Fibroblast of lung (primary cell): ENCODE measurements at regions not wholly inside any gene's neighbourhood (a gene's known extent, or its start where the extent isn't known, plus 50 kb on each side); places are given as distances from the start of the nearest gene placed in this dataset.

Experiments
- EZH2 ChIP-seq: IDR thresholded peaks from 2 replicates; pipeline ENCODE4 v1.5.1; 2012; ENCODE audit warnings: low read length, control low read depth, mild to moderate bottlenecking; ENCODE audit errors: missing control alignments
- TF ChIP-seq, protein P1 (sequence below), 2 donors: IDR thresholded peaks in 1 of 2; conservative IDR thresholded peaks in 1 of 2; 1 replicate in 1 of 2; 2 replicates in 1 of 2; pipeline ENCODE4 v1.5.1; 2011 to 2012; ENCODE audit warnings: low read length in 2 of 2, control low read depth in 1 of 2, inconsistent platforms in 1 of 2, low read depth in 1 of 2, mild to moderate bottlenecking in 1 of 2

DNA sequence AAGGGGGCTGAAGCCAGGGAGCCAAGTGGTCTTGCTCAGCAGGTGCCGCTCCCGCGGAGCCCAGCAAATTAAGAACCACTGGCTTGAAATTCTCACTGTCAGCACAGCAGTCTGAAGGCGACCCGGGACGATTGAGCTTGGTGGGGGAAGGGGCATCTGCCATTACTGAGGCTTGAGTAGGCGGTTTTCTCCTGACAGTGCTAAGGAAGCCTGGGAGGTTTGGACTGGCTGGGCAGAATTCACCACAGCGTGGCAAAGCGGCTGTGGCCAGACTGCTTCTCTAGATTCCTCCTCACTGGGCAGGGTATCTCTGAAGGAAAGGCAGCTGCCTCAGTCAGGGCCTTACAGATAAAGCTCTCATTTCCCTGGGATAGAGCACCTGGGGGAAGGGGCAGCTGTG lies 57.0 kb upstream of the GPR149 start:
- TF ChIP-seq, protein P1, sequence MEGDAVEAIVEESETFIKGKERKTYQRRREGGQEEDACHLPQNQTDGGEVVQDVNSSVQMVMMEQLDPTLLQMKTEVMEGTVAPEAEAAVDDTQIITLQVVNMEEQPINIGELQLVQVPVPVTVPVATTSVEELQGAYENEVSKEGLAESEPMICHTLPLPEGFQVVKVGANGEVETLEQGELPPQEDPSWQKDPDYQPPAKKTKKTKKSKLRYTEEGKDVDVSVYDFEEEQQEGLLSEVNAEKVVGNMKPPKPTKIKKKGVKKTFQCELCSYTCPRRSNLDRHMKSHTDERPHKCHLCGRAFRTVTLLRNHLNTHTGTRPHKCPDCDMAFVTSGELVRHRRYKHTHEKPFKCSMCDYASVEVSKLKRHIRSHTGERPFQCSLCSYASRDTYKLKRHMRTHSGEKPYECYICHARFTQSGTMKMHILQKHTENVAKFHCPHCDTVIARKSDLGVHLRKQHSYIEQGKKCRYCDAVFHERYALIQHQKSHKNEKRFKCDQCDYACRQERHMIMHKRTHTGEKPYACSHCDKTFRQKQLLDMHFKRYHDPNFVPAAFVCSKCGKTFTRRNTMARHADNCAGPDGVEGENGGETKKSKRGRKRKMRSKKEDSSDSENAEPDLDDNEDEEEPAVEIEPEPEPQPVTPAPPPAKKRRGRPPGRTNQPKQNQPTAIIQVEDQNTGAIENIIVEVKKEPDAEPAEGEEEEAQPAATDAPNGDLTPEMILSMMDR (conservative IDR thresholded peaks at IDR 0.05 in 1 of 2, IDR thresholded peaks at IDR 0.05 in 1 of 2; ENCODE audit: low read depth in 1 of 2, low read length in 2 of 2) = no peak
- TF ChIP-seq EZH2 = no peak
